DOHH2 (cell line): ENCODE measurements at regions not wholly inside any gene's neighbourhood (a gene's known extent, or its start where the extent isn't known, plus 50 kb on each side); places are given as distances from the start of the nearest gene placed in this dataset.

Experiments
- H3F3A ChIP-seq: fragments of 200-600 bp; sonication (generic), shearing (Covaris generic); 2 replicates; pipeline ENCODE4 v1.6.0; 2016; ENCODE audit warnings: antibody characterized with exemption, mild to moderate bottlenecking; ENCODE audit not compliant: control insufficient read depth, insufficient read depth
- H3K27ac ChIP-seq: fragments of 200-600 bp; sonication (generic); 2 replicates; pipeline ENCODE4 v1.5.1; 2014; ENCODE audit warnings: low read depth, mild to moderate bottlenecking, low read length, moderate library complexity
- H3K27me3 ChIP-seq: fragments of 200-600 bp; sonication (generic); 2 replicates; pipeline ENCODE4 v1.6.1; 2014; ENCODE audit warnings: mild to moderate bottlenecking, low read length, mixed read lengths; ENCODE audit not compliant: control insufficient read depth
- H3K36me3 ChIP-seq: fragments of 200-600 bp; sonication (generic); 2 replicates; pipeline ENCODE4 v1.6.1; 2014; ENCODE audit warnings: mild to moderate bottlenecking, low read length, moderate library complexity, mixed read lengths; ENCODE audit not compliant: control insufficient read depth
- H3K4me1 ChIP-seq: fragments of 200-600 bp; sonication (generic); 2 replicates; pipeline ENCODE4 v1.6.1; 2014; ENCODE audit warnings: mild to moderate bottlenecking, low read length, mixed read lengths; ENCODE audit not compliant: control insufficient read depth
- H3K4me2 ChIP-seq: fragments of 200-600 bp; sonication (generic); 2 replicates; pipeline ENCODE4 v1.6.0; 2014; ENCODE audit warnings: mild to moderate bottlenecking, low read length, moderate library complexity
- H3K4me3 ChIP-seq: fragments of 200-600 bp; sonication (generic); 2 replicates; pipeline ENCODE4 v1.5.1; 2014; ENCODE audit warnings: mild to moderate bottlenecking, low read length, mixed read lengths
- H3K79me2 ChIP-seq: fragments of 200-600 bp; sonication (generic); 2 replicates; pipeline ENCODE4 v1.6.1; 2014; ENCODE audit warnings: mild to moderate bottlenecking, low read length, mixed read lengths; ENCODE audit not compliant: control insufficient read depth
- H3K9me2 ChIP-seq: fragments of 200-600 bp; sonication (generic); replicated peaks from 2 replicates; pipeline ENCODE4 v1.6.1; 2014; ENCODE audit warnings: mild to moderate bottlenecking, low read length, mixed read lengths; ENCODE audit not compliant: control insufficient read depth
- H3K9me3 ChIP-seq: fragments of 200-600 bp; sonication (generic); 2 replicates; pipeline ENCODE4 v1.6.1; 2014; ENCODE audit warnings: antibody characterized with exemption, low read length, mixed read lengths; ENCODE audit not compliant: control insufficient read depth, insufficient read depth
- H4K20me1 ChIP-seq: fragments of 200-600 bp; sonication (generic); 2 replicates; pipeline ENCODE4 v1.6.0; 2014; ENCODE audit warnings: low read depth, mild to moderate bottlenecking, antibody characterized with exemption, low read length, moderate library complexity; ENCODE audit not compliant: control insufficient read depth, insufficient read depth
- EZH2phosphoT487 ChIP-seq: fragments of 200-600 bp; sonication (generic); IDR thresholded peaks from 2 replicates; pipeline ENCODE4 v1.6.1; 2017; ENCODE audit warnings: borderline replicate concordance, mild to moderate bottlenecking, antibody characterized with exemption, low read length, moderate library complexity, mixed read lengths
- TF ChIP-seq, protein P1 (sequence below): fragments of 200-600 bp; sonication (generic); IDR thresholded peaks from one replicate; pipeline ENCODE4 v1.5.1; 2014; ENCODE audit warnings: antibody characterized with exemption, mild to moderate bottlenecking, low read depth, low read length; ENCODE audit not compliant: poor library complexity, severe bottlenecking

DNA sequence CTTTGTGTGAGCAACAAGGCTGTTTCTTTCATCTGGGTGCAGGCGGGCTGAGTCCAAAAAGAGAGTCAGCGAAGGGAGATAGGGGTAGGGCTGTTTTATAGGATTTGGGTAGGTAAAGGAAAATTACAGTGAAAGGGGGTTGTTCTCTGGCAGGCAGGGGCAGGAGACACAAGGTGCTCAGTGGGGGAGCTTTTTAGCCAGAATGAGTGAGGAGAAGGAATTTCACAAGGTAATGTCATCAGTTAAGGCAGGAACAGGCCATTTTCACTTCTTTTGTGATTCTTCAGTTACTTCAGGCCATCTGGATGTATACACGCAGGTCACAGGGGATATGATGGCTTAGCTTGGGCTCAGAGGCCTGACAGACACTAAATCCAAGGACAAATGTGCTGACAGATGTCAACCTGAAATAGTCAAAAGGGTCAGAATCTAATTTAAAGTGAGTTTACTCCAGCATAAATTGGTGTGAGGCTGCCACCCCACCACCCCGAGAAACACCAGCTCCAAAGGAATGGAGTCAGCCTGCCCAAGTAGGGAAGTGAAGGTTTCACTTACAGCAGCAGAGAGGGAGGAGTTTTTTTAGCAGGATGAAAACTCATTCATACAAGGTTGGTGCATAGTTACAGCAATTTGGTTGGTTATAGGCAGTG is 560.0 kb upstream of the CDH4 start:
- H3K4me3 ChIP-seq, result no peak overlapping the region
- no peaks in the 10 kb centered on the region for H3K9me2 ChIP-seq
- H3K27me3 ChIP-seq, result no peaks in the 10 kb centered on the region

DNA sequence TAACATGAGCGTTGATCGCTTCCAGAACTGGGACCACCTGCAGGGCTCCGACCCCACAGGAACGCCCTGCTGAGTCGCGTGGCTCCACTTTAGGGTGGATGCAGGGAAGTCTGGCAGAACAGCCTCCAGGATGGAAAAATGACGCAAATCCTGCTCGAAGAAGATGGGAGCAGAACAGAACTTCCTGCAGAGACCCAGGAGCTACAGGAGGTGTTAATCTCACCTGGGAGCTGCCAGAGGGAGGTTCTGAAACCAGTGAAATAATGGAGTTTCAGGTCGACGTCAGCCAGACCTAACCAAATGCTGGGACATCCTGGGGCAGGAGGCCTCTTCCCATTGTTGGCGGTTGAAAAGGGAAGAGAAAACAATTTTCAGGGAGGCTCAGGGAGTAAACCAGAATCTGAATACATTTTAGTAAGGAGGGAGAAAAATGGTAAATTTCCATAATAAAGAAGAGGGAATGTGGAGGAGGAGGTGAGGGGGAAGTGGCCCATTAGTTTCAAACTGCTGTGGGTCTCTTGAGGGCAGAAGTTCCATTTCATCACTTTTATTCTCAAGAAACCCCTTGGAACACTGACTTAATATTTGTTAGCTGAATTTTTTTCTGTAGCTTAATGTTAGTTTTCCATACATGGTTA is 558.4 kb upstream of the CDH4 start:
- Histone ChIP-seq H3K4me1 (no peaks in the 10 kb centered on the region), H3K27ac (no peak overlapping the region), H3F3A (no peaks in the 10 kb centered on the region), H3K9me2 (no peaks in the 10 kb centered on the region), H3K79me2 (no peaks in the 10 kb centered on the region), H3K9me3 (no peaks in the 10 kb centered on the region), H3K27me3 (no peaks in the 10 kb centered on the region), H3K36me3 (no peaks in the 10 kb centered on the region), H4K20me1 (no peaks in the 10 kb centered on the region), H3K4me2 (no peak overlapping the region), H3K4me3 (no peak overlapping the region)
- no peak for TF ChIP-seq EZH2phosphoT487
- TF ChIP-seq, protein P1, sequence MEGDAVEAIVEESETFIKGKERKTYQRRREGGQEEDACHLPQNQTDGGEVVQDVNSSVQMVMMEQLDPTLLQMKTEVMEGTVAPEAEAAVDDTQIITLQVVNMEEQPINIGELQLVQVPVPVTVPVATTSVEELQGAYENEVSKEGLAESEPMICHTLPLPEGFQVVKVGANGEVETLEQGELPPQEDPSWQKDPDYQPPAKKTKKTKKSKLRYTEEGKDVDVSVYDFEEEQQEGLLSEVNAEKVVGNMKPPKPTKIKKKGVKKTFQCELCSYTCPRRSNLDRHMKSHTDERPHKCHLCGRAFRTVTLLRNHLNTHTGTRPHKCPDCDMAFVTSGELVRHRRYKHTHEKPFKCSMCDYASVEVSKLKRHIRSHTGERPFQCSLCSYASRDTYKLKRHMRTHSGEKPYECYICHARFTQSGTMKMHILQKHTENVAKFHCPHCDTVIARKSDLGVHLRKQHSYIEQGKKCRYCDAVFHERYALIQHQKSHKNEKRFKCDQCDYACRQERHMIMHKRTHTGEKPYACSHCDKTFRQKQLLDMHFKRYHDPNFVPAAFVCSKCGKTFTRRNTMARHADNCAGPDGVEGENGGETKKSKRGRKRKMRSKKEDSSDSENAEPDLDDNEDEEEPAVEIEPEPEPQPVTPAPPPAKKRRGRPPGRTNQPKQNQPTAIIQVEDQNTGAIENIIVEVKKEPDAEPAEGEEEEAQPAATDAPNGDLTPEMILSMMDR, result no peak

More for the DNA sequence above, 560.0 kb upstream of the CDH4 start:
- H3F3A ChIP-seq, result no peaks in the 10 kb centered on the region
- H3K9me3 ChIP-seq, result no peaks in the 10 kb centered on the region
- no peaks in the 10 kb centered on the region for H3K36me3 ChIP-seq
- no peak overlapping the region for H3K27ac ChIP-seq
- no peak overlapping the region for H3K4me2 ChIP-seq
- TF ChIP-seq, protein P1, result no peak
- TF ChIP-seq EZH2phosphoT487, result no peak
- no peaks in the 10 kb centered on the region for H4K20me1 ChIP-seq
- no peaks in the 10 kb centered on the region for H3K4me1 ChIP-seq
- H3K79me2 ChIP-seq, result no peaks in the 10 kb centered on the region

DNA sequence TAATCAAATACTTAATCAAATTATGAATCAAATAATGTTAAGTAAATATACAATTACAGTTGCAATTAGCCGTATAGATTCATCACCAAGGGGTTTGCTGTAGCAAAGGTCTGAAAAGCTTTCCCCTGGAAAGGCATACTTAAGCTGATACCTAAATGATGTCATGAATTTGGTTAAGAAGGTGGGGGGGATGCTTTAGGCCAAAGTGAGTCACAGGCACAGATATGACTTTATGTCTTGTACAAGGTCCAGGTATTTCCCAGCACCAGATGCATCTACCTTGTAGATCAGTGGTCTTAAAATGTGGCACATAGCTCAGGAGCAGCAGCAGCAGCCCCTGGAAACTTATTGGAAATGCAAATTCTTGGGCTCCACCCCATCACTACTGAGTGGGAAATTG is 557.3 kb upstream of the CDH4 start:
- Histone ChIP-seq H3K36me3 (no peaks in the 10 kb centered on the region), H3K9me3 (no peaks in the 10 kb centered on the region), H3K4me2 (no peak overlapping the region), H4K20me1 (no peaks in the 10 kb centered on the region), H3K4me3 (no peak overlapping the region), H3K79me2 (no peaks in the 10 kb centered on the region), H3K9me2 (no peaks in the 10 kb centered on the region), H3K27ac (no peak overlapping the region), H3F3A (no peaks in the 10 kb centered on the region), H3K27me3 (no peaks in the 10 kb centered on the region), H3K4me1 (no peaks in the 10 kb centered on the region)
- TF ChIP-seq, protein P1, result no peak
- no peak for TF ChIP-seq EZH2phosphoT487
